ENCODE measurements at regions not wholly inside any gene's neighbourhood (a gene's known extent, or its start where the extent isn't known, plus 50 kb on each side); places are given as distances from the start of the nearest gene placed in this dataset.

DNA sequence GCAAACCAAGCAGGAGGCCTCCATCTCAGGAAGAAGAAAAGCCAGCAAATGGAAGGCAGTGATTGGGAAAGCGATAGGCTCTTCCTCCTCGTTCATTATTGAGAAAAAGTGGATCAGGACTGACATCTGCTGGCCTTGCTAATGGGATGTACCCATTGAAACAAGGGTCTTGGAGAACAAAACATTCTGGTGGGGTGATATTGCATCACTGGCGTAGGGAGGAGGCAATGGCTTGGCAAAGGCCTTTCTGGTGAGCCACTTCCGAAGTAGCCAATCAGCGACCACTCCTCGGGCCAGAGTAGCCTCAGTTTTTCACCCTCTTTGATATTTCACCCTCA, 86.7 kb upstream of the NFIB start:
- TF ChIP-seq SP1 (IDR thresholded peaks at IDR 0.05; ENCODE audit: low read depth, low read length), result peak; percentile 36; the same call in 1 of the 2 replicates
- TF ChIP-seq EP300 (IDR thresholded peaks at IDR 0.05; ENCODE audit: borderline replicate concordance in 1 of 2, low read depth in 2 of 2, low read length in 2 of 2), result peak in 1 of 2 experiments; percentile 49; a peak in 1 of 3 replicates
- TF ChIP-seq, protein P1, sequence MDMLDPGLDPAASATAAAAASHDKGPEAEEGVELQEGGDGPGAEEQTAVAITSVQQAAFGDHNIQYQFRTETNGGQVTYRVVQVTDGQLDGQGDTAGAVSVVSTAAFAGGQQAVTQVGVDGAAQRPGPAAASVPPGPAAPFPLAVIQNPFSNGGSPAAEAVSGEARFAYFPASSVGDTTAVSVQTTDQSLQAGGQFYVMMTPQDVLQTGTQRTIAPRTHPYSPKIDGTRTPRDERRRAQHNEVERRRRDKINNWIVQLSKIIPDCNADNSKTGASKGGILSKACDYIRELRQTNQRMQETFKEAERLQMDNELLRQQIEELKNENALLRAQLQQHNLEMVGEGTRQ (IDR thresholded peaks at IDR 0.05; ENCODE audit: low read length), result no peak
